ENCODE measurements at regions not wholly inside any gene's neighbourhood (a gene's known extent, or its start where the extent isn't known, plus 50 kb on each side); places are given as distances from the start of the nearest gene placed in this dataset.
A peak's percentile ranks its signal among the peaks of the same experiment; 100 is the strongest.

GRCh38 chr15:77791941-77792340, 159.2 kb upstream of the LINGO1 start:
- Histone ChIP-seq H3K4ac (ENCODE audit: low read depth in 1 of 2, low read length in 2 of 2) (no peak overlapping the region), H3K23ac (ENCODE audit: low read length in 2 of 2) (no peak overlapping the region), H3K14ac (ENCODE audit: low read length in 2 of 2) (no peak overlapping the region), H2AK5ac (ENCODE audit: low read length, severe bottlenecking) (no peak overlapping the region), H3K79me1 (replicated peaks; ENCODE audit: low read length, poor library complexity, severe bottlenecking) (no peaks in the 10 kb centered on the region), H3K27me3 (ENCODE audit: control insufficient read depth in 1 of 2, insufficient read depth in 1 of 2, low read length in 2 of 2) (peaks cover 56 to 79% of the 10 kb centered on the region in 2 experiments), H3K4me1 (ENCODE audit: control insufficient read depth, insufficient read depth, low read depth, low read length) (no peaks in the 10 kb centered on the region), H2BK120ac (ENCODE audit: low read depth, low read length) (no peak overlapping the region), H3K9me3 (ENCODE audit: control insufficient read depth, low read length) (no peaks in the 10 kb centered on the region), H2BK15ac (ENCODE audit: low read depth, poor library complexity, severe bottlenecking) (no peak overlapping the region), H3K9ac (ENCODE audit: low read length) (no peak overlapping the region), H2AFZ (ENCODE audit: low read depth, low read length) (no peak overlapping the region), H3K27ac (ENCODE audit: low read length, poor library complexity, severe bottlenecking) (no peak overlapping the region), H2BK5ac (ENCODE audit: low read depth, low read length, poor library complexity, severe bottlenecking) (no peak overlapping the region), H2BK12ac (ENCODE audit: low read length in 2 of 2) (no peak overlapping the region), H3K4me2 (ENCODE audit: low read length, poor library complexity, severe bottlenecking) (no peak overlapping the region), H3K4me3 (ENCODE audit: insufficient read depth in 1 of 2, low read depth in 1 of 2, low read length in 2 of 2) (no peak overlapping the region), H3K18ac (ENCODE audit: low read depth in 1 of 2, low read length in 2 of 2) (no peak overlapping the region), H4K91ac (ENCODE audit: low read length) (no peak overlapping the region), H3K36me3 (ENCODE audit: control insufficient read depth in 1 of 2, insufficient read depth in 2 of 2, low read depth in 1 of 2, low read length in 2 of 2) (no peaks in the 10 kb centered on the region), H4K8ac (ENCODE audit: low read length) (no peak overlapping the region)
- no peak for DNase-seq
- WGBS, result 85% methylated on average over 9 of the region's 9 CpGs

GRCh38 chr15:77790481-77790880, 157.8 kb upstream of the LINGO1 start:
- Histone ChIP-seq H2AFZ (ENCODE audit: low read depth, low read length) (no peak overlapping the region), H3K36me3 (ENCODE audit: control insufficient read depth in 1 of 2, insufficient read depth in 2 of 2, low read depth in 1 of 2, low read length in 2 of 2) (no peaks in the 10 kb centered on the region), H4K8ac (ENCODE audit: low read length) (no peak overlapping the region), H3K27me3 (ENCODE audit: control insufficient read depth in 1 of 2, insufficient read depth in 1 of 2, low read length in 2 of 2) (peaks cover 60 to 80% of the 10 kb centered on the region in 2 experiments), H3K23ac (ENCODE audit: low read length in 2 of 2) (no peak overlapping the region), H4K91ac (ENCODE audit: low read length) (no peak overlapping the region), H3K4me1 (ENCODE audit: control insufficient read depth, insufficient read depth, low read depth, low read length) (no peaks in the 10 kb centered on the region), H3K79me1 (replicated peaks; ENCODE audit: low read length, poor library complexity, severe bottlenecking) (no peaks in the 10 kb centered on the region), H2BK15ac (ENCODE audit: low read depth, poor library complexity, severe bottlenecking) (no peak overlapping the region), H3K27ac (ENCODE audit: low read length, poor library complexity, severe bottlenecking) (no peak overlapping the region), H3K4ac (ENCODE audit: low read depth in 1 of 2, low read length in 2 of 2) (no peak overlapping the region), H3K14ac (ENCODE audit: low read length in 2 of 2) (no peak overlapping the region), H3K9ac (ENCODE audit: low read length) (no peak overlapping the region), H3K4me2 (ENCODE audit: low read length, poor library complexity, severe bottlenecking) (no peak overlapping the region), H3K4me3 (ENCODE audit: insufficient read depth in 1 of 2, low read depth in 1 of 2, low read length in 2 of 2) (no peak overlapping the region), H2BK5ac (ENCODE audit: low read depth, low read length, poor library complexity, severe bottlenecking) (no peak overlapping the region), H3K18ac (ENCODE audit: low read depth in 1 of 2, low read length in 2 of 2) (no peak overlapping the region), H2BK120ac (ENCODE audit: low read depth, low read length) (no peak overlapping the region), H2AK5ac (ENCODE audit: low read length, severe bottlenecking) (no peak overlapping the region), H2BK12ac (ENCODE audit: low read length in 2 of 2) (no peak overlapping the region), H3K9me3 (ENCODE audit: control insufficient read depth, low read length) (no peaks in the 10 kb centered on the region)
- WGBS, result 31% methylated on average over 3 of the region's 3 CpGs
- DNase-seq, result no peak

GRCh38 chr15:77786956-77787355, 154.2 kb upstream of the LINGO1 start:
- no peaks in the 10 kb centered on the region for H3K9me3 ChIP-seq (ENCODE audit: control insufficient read depth, low read length)
- H3K4me2 ChIP-seq (ENCODE audit: low read length, poor library complexity, severe bottlenecking), result no peak overlapping the region
- no peak overlapping the region for H2BK15ac ChIP-seq (ENCODE audit: low read depth, poor library complexity, severe bottlenecking)
- no peak overlapping the region for H3K27ac ChIP-seq (ENCODE audit: low read length, poor library complexity, severe bottlenecking)
- no peak overlapping the region for H2AK5ac ChIP-seq (ENCODE audit: low read length, severe bottlenecking)
- no peak overlapping the region for H3K23ac ChIP-seq (ENCODE audit: low read length in 2 of 2)
- H3K4ac ChIP-seq (ENCODE audit: low read depth in 1 of 2, low read length in 2 of 2), result no peak overlapping the region
- no peak for DNase-seq
- no peak overlapping the region for H4K91ac ChIP-seq (ENCODE audit: low read length)
- no peaks in the 10 kb centered on the region for H3K79me1 ChIP-seq (replicated peaks; ENCODE audit: low read length, poor library complexity, severe bottlenecking)
- no peak overlapping the region for H4K8ac ChIP-seq (ENCODE audit: low read length)
- H3K9ac ChIP-seq (ENCODE audit: low read length), result no peak overlapping the region
- no peaks in the 10 kb centered on the region for H3K4me1 ChIP-seq (ENCODE audit: control insufficient read depth, insufficient read depth, low read depth, low read length)
- no peak overlapping the region for H2AFZ ChIP-seq (ENCODE audit: low read depth, low read length)
- no peaks in the 10 kb centered on the region for H3K36me3 ChIP-seq (ENCODE audit: control insufficient read depth in 1 of 2, insufficient read depth in 2 of 2, low read depth in 1 of 2, low read length in 2 of 2)
- no peak overlapping the region for H2BK120ac ChIP-seq (ENCODE audit: low read depth, low read length)
- H3K27me3 ChIP-seq (ENCODE audit: control insufficient read depth in 1 of 2, insufficient read depth in 1 of 2, low read length in 2 of 2), result peaks cover 48 to 92% of the 10 kb centered on the region in 2 experiments
- no peak overlapping the region for H3K4me3 ChIP-seq (ENCODE audit: insufficient read depth in 1 of 2, low read depth in 1 of 2, low read length in 2 of 2)
- H2BK12ac ChIP-seq (ENCODE audit: low read length in 2 of 2), result no peak overlapping the region
- H3K18ac ChIP-seq (ENCODE audit: low read depth in 1 of 2, low read length in 2 of 2), result no peak overlapping the region
- H2BK5ac ChIP-seq (ENCODE audit: low read depth, low read length, poor library complexity, severe bottlenecking), result no peak overlapping the region
- 79% methylated on average over 7 of the region's 12 CpGs for WGBS
- peak overlapping the region in 1 of 2 experiments; percentile 56 for H3K14ac ChIP-seq (ENCODE audit: low read length in 2 of 2)

GRCh38 chr15:77786181-77786890, 153.6 kb upstream of the LINGO1 start:
- Histone ChIP-seq H3K23ac (ENCODE audit: low read length in 2 of 2) (no peak overlapping the region), H3K4me2 (ENCODE audit: low read length, poor library complexity, severe bottlenecking) (no peak overlapping the region), H2BK120ac (ENCODE audit: low read depth, low read length) (no peak overlapping the region), H2AK5ac (ENCODE audit: low read length, severe bottlenecking) (no peak overlapping the region), H3K36me3 (ENCODE audit: control insufficient read depth in 1 of 2, insufficient read depth in 2 of 2, low read depth in 1 of 2, low read length in 2 of 2) (no peaks in the 10 kb centered on the region), H4K8ac (ENCODE audit: low read length) (no peak overlapping the region), H2BK5ac (ENCODE audit: low read depth, low read length, poor library complexity, severe bottlenecking) (no peak overlapping the region), H3K79me1 (replicated peaks; ENCODE audit: low read length, poor library complexity, severe bottlenecking) (no peaks in the 10 kb centered on the region), H3K27ac (ENCODE audit: low read length, poor library complexity, severe bottlenecking) (no peak overlapping the region), H2BK12ac (ENCODE audit: low read length in 2 of 2) (no peak overlapping the region), H3K4ac (ENCODE audit: low read depth in 1 of 2, low read length in 2 of 2) (no peak overlapping the region), H2AFZ (ENCODE audit: low read depth, low read length) (no peak overlapping the region), H3K9ac (ENCODE audit: low read length) (no peak overlapping the region), H3K4me3 (ENCODE audit: insufficient read depth in 1 of 2, low read depth in 1 of 2, low read length in 2 of 2) (no peak overlapping the region), H3K4me1 (ENCODE audit: control insufficient read depth, insufficient read depth, low read depth, low read length) (no peaks in the 10 kb centered on the region), H3K27me3 (ENCODE audit: control insufficient read depth in 1 of 2, insufficient read depth in 1 of 2, low read length in 2 of 2) (peaks cover 42 to 92% of the 10 kb centered on the region in 2 experiments), H2BK15ac (ENCODE audit: low read depth, poor library complexity, severe bottlenecking) (no peak overlapping the region), H3K14ac (ENCODE audit: low read length in 2 of 2) (no peak overlapping the region), H3K9me3 (ENCODE audit: control insufficient read depth, low read length) (no peaks in the 10 kb centered on the region), H4K91ac (ENCODE audit: low read length) (no peak overlapping the region), H3K18ac (ENCODE audit: low read depth in 1 of 2, low read length in 2 of 2) (no peak overlapping the region)
- WGBS, result 84% methylated on average over 11 of the region's 11 CpGs
- no peak for DNase-seq
